Cardiac fibroblast (primary cell): ENCODE measurements at regions not wholly inside any gene's neighbourhood (a gene's known extent, or its start where the extent isn't known, plus 50 kb on each side); places are given as distances from the start of the nearest gene placed in this dataset.

ENCODE experiments used
- DNase-seq, 2 donors: peaks; one replicate each; pipeline versions ENCODE4 v3.0.0 to v3.0.0-alpha.2; 2010; ENCODE audit warnings: low read depth in 2 of 2
- H3K4me3 ChIP-seq, 2 donors: replicated peaks in 1 of 2; 1 replicate in 1 of 2; 2 replicates in 1 of 2; pipeline ENCODE4 v1.5.1; 2011; ENCODE audit warnings: low read depth in 2 of 2, low read length in 2 of 2, mild to moderate bottlenecking in 2 of 2, moderate library complexity in 1 of 2
- TF ChIP-seq, protein P1 (sequence below): IDR thresholded peaks from one replicate; pipeline ENCODE4 v1.5.1; 2011; ENCODE audit warnings: low read depth, mild to moderate bottlenecking, low read length, inconsistent platforms

DNA sequence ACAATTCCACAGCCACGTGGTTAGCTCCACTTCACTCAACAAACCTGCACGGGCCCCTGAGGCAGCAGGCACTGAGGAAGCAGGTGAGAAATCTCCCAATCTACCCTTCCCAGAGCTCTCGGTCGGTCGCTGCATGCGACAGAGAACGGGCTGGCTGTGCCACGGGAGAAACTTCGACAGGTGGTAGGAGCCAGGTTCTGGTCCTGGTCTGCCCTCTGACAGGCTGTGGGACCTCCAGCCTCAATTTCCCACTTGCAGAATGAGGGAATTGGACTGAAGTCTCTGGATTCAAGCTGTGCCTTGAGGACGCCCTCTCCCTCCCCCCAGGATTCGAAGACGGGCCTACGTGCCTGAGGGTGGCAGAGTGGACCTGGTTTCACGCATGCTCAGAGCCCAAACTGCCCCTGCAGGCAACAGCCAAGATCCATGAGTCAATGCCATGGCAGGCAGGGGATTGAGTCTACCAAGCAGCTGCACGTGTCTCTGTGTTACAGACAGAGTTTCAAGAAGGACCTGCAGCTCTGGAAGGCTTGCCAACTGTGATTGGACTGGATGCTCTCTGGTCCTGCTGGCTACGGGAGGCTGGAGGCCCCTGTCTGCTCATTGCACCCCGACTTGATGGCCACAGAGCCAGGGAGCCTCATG lies 215.0 kb downstream of the USP6NL start:
- no peak for DNase-seq
- TF ChIP-seq, protein P1, sequence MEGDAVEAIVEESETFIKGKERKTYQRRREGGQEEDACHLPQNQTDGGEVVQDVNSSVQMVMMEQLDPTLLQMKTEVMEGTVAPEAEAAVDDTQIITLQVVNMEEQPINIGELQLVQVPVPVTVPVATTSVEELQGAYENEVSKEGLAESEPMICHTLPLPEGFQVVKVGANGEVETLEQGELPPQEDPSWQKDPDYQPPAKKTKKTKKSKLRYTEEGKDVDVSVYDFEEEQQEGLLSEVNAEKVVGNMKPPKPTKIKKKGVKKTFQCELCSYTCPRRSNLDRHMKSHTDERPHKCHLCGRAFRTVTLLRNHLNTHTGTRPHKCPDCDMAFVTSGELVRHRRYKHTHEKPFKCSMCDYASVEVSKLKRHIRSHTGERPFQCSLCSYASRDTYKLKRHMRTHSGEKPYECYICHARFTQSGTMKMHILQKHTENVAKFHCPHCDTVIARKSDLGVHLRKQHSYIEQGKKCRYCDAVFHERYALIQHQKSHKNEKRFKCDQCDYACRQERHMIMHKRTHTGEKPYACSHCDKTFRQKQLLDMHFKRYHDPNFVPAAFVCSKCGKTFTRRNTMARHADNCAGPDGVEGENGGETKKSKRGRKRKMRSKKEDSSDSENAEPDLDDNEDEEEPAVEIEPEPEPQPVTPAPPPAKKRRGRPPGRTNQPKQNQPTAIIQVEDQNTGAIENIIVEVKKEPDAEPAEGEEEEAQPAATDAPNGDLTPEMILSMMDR: no peak
- H3K4me3 ChIP-seq: no peak overlapping the region

DNA sequence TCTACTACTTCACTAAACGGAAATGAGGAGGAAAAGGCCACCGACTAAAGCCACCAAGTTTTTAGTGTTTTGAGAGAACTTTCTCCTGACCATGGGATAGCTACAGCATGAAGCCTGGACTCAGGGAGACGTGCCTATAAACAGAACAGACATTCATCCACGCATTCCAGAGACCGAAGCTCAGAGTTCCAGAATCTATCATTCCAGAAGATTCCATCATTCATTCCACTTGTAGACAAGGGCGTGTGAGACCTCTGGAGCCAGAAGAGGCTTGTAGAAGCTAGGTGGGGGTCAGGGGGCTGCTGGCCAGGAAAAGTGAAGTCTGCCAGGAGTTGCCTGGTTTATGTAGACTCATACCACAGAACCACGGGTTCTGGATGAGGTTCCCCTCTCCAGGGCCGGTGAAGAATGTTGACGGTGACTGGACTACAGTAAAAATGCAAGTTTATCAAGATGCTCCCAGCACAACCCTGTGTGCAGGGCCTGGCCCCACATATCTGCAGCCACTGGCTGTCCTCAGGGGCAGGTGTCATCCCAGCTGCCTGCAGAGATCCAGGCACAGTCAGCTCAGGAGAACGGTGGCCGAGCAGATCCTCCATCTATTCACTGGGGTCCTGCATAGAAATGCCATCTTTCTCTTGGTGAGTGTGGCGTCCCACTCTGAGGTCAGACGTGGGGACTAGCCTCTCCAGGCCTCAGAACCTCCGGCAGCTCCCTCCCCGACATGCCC lies 215.7 kb downstream of the USP6NL start:
- DNase-seq: no peak
- TF ChIP-seq, protein P1: no peak
- H3K4me3 ChIP-seq: no peak overlapping the region

DNA sequence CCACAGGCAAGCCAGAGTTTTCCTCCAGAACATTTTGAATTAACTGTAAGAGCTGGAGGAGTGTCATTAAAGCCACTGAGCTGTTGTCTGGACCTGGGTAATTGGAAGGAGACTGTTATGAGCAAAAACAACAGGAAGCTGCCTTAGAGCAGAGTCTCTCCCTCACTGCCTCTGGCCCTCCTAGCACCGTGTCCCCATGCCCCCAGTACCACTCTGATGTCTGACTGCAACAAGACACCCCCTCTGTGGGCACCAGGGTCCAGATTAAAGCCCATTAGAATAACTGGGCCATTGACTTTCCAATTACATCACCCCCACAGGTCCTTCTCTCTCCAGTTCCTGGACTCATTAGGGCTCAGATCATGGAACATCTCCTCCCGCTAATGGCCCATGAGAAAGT lies 216.3 kb downstream of the USP6NL start:
- TF ChIP-seq, protein P1: no peak
- DNase-seq: no peak
- no peak overlapping the region for H3K4me3 ChIP-seq

DNA sequence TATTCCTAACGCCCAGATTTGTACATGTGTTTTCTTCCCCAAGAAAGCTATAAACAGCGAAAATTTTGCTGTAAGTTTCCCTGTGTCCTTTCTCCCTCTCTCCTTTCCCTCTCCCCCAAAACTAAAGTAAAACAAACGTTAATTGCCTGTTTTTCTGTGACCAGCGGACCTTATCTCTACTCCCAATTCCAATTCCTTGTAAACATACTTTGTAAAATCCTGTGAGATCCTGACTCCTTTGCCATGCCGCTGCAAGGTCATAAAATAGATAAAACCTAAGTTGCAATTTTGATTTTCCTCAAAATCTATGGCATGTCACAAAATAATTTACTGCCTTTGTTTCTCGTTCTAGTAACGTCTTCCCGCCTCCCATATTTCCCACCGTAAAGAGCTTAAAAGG lies 217.6 kb downstream of the USP6NL start:
- H3K4me3 ChIP-seq: no peak overlapping the region
- DNase-seq: no peak
- TF ChIP-seq, protein P1: no peak

DNA sequence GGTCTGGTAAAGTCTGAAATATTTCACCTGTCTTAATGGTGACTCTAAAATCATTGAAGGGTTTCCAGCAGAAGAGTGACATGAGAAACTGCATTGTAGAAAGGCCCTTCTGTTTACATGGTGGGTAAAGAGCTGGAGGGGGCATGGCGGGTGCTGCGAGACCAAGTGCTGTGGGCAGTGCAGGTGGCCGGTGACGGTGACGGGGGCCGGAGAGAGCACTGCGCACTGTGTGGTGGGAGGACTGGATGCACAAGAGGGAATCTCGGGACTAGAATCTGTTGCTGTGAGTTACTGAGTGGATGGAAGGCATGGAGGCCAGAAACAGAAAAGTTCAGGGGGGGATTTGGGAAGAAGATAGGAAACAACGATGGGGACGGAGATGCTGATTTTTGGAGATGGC lies 218.7 kb downstream of the USP6NL start:
- TF ChIP-seq, protein P1: no peak
- no peak for DNase-seq
- H3K4me3 ChIP-seq: no peak overlapping the region

DNA sequence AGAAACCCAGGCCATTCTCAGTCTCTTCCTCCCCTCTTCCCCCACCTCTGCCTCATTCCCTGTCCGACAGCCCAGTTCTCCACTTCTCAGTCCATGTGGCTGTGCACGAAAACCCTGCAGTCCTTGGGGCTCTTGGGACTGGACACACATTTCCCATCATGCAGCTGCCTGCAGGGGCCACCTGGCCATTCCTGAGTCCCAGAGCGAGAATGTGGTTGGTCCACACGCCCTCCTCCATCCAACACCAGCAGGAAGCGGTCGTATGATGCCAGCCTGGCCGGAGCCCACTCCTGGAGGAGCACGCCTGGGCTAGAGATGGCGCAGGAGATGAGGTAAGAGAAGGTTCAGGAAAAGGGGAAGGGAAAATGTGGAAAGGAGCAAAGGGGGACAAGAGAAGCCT lies 222.5 kb downstream of the USP6NL start:
- DNase-seq: no peak
- no peak overlapping the region for H3K4me3 ChIP-seq
- TF ChIP-seq, protein P1: no peak
